Prostate gland (tissue), 2 donors: ENCODE measurements at regions not wholly inside any gene's neighbourhood (a gene's known extent, or its start where the extent isn't known, plus 50 kb on each side); places are given as distances from the start of the nearest gene placed in this dataset.
"Not testable (repeated sequence)": the region's sequence is repeated elsewhere in the genome, so short reads cannot be mapped to it uniquely, and the experiment has no call there.

Source experiments
- DNase-seq: peaks from one replicate; pipeline ENCODE4 v3.0.0-alpha.2; 2019; ENCODE audit warnings: low spot score
- H3K27ac ChIP-seq, 2 donors: fragments of 200-600 bp; sonication (generic); 2 replicates each; pipeline ENCODE4 v1.5.1; 2017 to 2019
- H3K27me3 ChIP-seq: fragments of 200-600 bp; sonication (generic); replicated peaks from 2 replicates; pipeline ENCODE4 v1.5.1; 2019; ENCODE audit not compliant: insufficient read depth
- H3K36me3 ChIP-seq, 2 donors: fragments of 200-600 bp; sonication (generic); 1 replicate in 1 of 2; 2 replicates in 1 of 2; pipeline versions ENCODE4 v1.5.1 to v1.8.1; 2017 to 2019
- H3K4me1 ChIP-seq: fragments of 200-600 bp; sonication (generic); replicated peaks from 2 replicates; pipeline ENCODE4 v1.5.1; 2019
- H3K4me3 ChIP-seq, 2 donors: fragments of 200-600 bp; sonication (generic); 2 replicates each; pipeline ENCODE4 v1.5.1; 2017 to 2019
- H3K9me3 ChIP-seq: fragments of 200-600 bp; sonication (generic); 2 replicates; pipeline ENCODE4 v1.5.1; 2017
- POLR2A ChIP-seq: fragments of 450-650 bp; IDR thresholded peaks from one replicate; pipeline ENCODE4 v1.6.1; 2016; ENCODE audit warnings: antibody characterized with exemption, mild to moderate bottlenecking
- POLR2AphosphoS5 ChIP-seq: sonication (generic); formaldehyde crosslinking; IDR thresholded peaks from one replicate; pipeline ENCODE4 v1.6.1; 2017; ENCODE audit warnings: antibody characterized with exemption
- WGBS: methylation state at CpG from one replicate; pipeline ENCODE4 v1.1.5; 2018; 5-methylcytosine and 5-hydroxymethylcytosine counted together
- intact Hi-C: fragments of 100-400 bp; cut with DNase I; formaldehyde crosslinking; loops from one replicate; pipeline ENCODE4 v1.14.2; 2022
- TF ChIP-seq, protein P1 (sequence below), 4 experiments: fragments of 200-600 bp in 2 of 4; fragments of 450-650 bp in 2 of 4; sonication (generic) in 2 of 4; IDR thresholded peaks; 1 replicate in 3 of 4; 2 replicates in 1 of 4; pipeline ENCODE4 v1.5.1; 2016 to 2019; ENCODE audit warnings: antibody characterized with exemption in 4 of 4, mild to moderate bottlenecking in 2 of 4, moderate library complexity in 2 of 4

DNA sequence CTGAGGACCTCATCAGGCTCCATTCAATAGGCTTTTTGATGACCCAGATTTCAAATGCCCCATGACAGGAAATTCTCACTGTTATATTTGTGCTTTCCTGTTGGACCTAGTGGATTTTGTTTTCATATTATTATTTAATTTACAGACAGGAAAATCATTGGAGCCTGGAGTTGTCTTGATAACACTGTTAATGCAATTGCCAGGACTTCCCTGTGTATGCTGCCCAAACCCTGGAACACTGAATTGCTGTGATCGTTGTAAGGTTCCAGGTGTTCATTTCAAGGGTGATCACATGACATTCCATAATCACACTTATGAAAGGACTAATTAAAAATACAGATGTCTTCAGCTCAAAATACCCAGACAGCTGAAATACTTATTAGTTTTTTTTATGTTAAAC lies 783.2 kb downstream of the DHX35 start:
- Histone ChIP-seq H3K4me1 (no peaks in the 10 kb centered on the region), H3K27ac (no peak overlapping the region), H3K4me3 (no peak overlapping the region), H3K9me3 (no peaks in the 10 kb centered on the region), H3K36me3 (no peaks in the 10 kb centered on the region), H3K27me3 (no peaks in the 10 kb centered on the region)
- intact Hi-C loops = no loop called here
- TF ChIP-seq POLR2A = no peak
- TF ChIP-seq POLR2AphosphoS5 = no peak
- TF ChIP-seq, protein P1, sequence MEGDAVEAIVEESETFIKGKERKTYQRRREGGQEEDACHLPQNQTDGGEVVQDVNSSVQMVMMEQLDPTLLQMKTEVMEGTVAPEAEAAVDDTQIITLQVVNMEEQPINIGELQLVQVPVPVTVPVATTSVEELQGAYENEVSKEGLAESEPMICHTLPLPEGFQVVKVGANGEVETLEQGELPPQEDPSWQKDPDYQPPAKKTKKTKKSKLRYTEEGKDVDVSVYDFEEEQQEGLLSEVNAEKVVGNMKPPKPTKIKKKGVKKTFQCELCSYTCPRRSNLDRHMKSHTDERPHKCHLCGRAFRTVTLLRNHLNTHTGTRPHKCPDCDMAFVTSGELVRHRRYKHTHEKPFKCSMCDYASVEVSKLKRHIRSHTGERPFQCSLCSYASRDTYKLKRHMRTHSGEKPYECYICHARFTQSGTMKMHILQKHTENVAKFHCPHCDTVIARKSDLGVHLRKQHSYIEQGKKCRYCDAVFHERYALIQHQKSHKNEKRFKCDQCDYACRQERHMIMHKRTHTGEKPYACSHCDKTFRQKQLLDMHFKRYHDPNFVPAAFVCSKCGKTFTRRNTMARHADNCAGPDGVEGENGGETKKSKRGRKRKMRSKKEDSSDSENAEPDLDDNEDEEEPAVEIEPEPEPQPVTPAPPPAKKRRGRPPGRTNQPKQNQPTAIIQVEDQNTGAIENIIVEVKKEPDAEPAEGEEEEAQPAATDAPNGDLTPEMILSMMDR (IDR thresholded peaks at IDR 0.05) = no peak
- no peak for DNase-seq
- 69% methylated on average over 1 of the region's 1 CpG for WGBS

DNA sequence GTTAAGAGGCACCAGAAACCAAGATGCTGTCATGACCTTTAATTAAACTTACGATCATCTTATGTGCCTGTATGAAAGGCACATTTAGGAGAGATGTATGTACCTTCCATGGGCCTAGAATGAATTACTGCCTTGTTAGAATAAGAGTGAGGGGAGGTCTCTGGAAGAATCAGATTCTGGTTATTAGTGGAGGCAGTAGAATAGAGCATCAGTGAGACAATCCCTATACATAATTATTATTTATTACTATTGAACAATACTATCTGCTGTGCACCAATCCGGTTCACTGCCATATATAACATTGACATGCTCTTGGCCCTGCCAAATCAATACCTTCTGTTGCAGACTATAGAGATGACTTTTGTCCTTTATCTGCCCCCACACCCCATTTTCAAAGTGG lies 776.5 kb downstream of the DHX35 start:
- H3K36me3 ChIP-seq = no peaks in the 10 kb centered on the region
- H3K9me3 ChIP-seq = no peaks in the 10 kb centered on the region
- 83% methylated on average over 2 of the region's 2 CpGs for WGBS
- intact Hi-C loops = no loop called here
- H3K27me3 ChIP-seq = no peaks in the 10 kb centered on the region
- H3K4me3 ChIP-seq = no peak overlapping the region
- TF ChIP-seq, protein P1 (IDR thresholded peaks at IDR 0.05) = no peak
- TF ChIP-seq POLR2A (no peak), POLR2AphosphoS5 (no peak)
- H3K27ac ChIP-seq = no peak overlapping the region
- H3K4me1 ChIP-seq = no peaks in the 10 kb centered on the region
- no peak for DNase-seq

DNA sequence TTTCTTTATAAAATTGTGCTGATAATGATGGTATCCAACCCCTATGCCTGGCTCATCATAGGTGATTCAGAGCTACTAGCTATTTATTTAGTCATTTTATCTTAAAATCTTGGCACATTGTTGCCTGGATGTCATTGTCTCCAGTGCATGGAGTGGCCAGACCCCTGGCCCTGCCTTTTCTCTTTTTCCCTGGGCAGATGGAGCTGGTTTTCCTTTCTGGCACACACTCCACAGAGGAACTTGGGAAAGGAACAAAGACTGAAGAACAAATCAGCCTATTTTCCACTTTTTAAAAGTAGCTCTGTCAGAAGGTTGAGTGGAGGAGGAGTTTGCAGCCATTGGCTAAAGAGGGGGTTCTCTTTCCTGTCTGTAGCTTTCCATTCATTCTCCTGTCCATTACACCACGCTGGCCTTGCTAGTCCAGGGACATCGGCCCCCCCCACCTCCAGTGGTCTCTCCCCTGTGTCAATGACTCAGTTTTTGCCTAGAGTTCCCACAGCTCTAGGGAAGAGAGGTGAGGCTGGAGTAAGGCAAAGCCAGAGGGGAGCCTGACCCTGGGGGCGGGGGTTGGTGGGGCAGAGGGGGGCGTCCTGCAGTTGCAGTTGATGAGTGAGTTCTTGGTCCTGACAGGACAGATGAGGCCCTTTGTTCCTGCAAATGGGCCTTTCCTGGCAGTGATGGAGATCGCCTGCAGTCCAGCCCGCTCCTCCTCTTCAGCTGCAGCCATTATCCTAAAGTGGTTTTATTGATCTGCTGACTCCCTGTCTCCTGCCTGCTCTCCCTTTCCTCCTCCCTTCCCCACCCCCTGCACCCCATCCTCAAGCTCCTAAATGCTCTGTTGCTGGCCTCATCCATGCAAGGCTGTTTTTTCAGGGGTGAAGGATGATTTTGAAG lies 774.5 kb downstream of the DHX35 start:
- Histone ChIP-seq H3K4me1 (no peaks in the 10 kb centered on the region), H3K27ac (no peak overlapping the region), H3K9me3 (no peaks in the 10 kb centered on the region), H3K36me3 (no peaks in the 10 kb centered on the region), H3K27me3 (no peaks in the 10 kb centered on the region), H3K4me3 (no peak overlapping the region)
- WGBS = 86% methylated on average over 6 of the region's 6 CpGs
- intact Hi-C loops = no loop called here
- no peak for DNase-seq
- TF ChIP-seq, protein P1 (IDR thresholded peaks at IDR 0.05) = no peak
- TF ChIP-seq POLR2A (no peak), POLR2AphosphoS5 (no peak)

DNA sequence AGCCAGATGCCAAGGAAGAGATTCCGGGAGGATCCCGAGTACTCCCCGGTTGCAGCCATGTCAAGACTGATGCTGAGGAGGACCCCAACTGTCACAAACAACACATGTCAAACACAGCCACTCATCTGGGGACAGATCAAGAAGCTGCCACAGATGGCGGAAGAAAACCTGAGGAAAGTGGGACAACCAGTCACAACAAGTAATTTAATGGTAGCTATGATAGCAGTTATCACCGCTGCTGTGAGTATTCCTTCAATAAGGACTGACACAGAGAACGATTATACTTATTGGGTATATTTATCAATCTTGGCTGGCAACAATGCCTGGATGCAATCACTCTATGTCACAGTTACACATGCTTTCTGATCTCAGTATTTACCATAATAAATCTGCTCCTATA lies 763.4 kb downstream of the DHX35 start:
- H3K36me3 ChIP-seq, DNase-seq, intact Hi-C loops, H3K27me3 ChIP-seq, H3K4me3 ChIP-seq, H3K4me1 ChIP-seq, H3K9me3 ChIP-seq, H3K27ac ChIP-seq: not testable (repeated sequence)
- 96% methylated on average over 6 of the region's 6 CpGs for WGBS

DNA sequence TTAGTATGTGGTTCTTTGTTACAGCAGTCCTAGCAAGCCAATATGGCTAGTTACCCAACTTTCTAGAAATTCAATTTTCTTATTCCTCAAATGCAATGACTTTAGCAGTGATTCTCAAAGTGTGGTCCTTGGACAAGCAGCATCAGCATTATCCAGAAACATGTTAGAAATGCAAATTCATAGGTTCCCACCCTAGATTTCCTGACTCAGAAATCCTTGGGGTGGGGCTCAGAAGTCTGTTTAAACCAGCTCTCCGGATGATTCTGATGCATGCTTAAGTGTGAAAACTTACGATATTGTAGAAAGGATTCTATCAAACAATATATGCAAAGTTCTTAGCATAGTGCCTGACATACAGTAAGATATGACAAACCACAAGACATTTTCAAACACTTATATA lies 757.1 kb downstream of the DHX35 start:
- intact Hi-C loops = no loop called here
- TF ChIP-seq POLR2AphosphoS5 (no peak), POLR2A (no peak)
- TF ChIP-seq, protein P1 (IDR thresholded peaks at IDR 0.05) = no peak
- H3K36me3 ChIP-seq = no peaks in the 10 kb centered on the region
- 96% methylated on average over 2 of the region's 2 CpGs for WGBS
- no peak for DNase-seq
- no peak overlapping the region for H3K27ac ChIP-seq
- H3K4me3 ChIP-seq = no peak overlapping the region
- H3K4me1 ChIP-seq = no peaks in the 10 kb centered on the region
- no peaks in the 10 kb centered on the region for H3K27me3 ChIP-seq
- H3K9me3 ChIP-seq = no peaks in the 10 kb centered on the region
